OCI-M1 (cell line): ENCODE measurements at regions not wholly inside any gene's neighbourhood (a gene's known extent, or its start where the extent isn't known, plus 50 kb on each side); places are given as distances from the start of the nearest gene placed in this dataset.

ENCODE experiments used
- DNase-seq: peaks from one replicate; lab custom pipeline; 2025; lab: John Stamatoyannopoulos, UW

- DNase-seq = peak; percentile 71
Measured at GRCh38 chr15:94177112-94177511, 54.2 kb upstream of the MCTP2 start.

- no peak for DNase-seq
Measured at GRCh38 chr15:94175420-94175819, 55.9 kb upstream of the MCTP2 start.

- DNase-seq = peak; percentile 89
Measured at GRCh38 chr15:94174399-94174802, 57.0 kb upstream of the MCTP2 start.

- peak; percentile 59 for DNase-seq
Measured at GRCh38 chr15:94168250-94168649, 63.1 kb upstream of the MCTP2 start.

GRCh38 chr15:94164971-94165370 lies 66.4 kb upstream of the MCTP2 start:
- DNase-seq = no peak

GRCh38 chr15:94164202-94164807 lies 67.1 kb upstream of the MCTP2 start:
- DNase-seq = peak; percentile 87

- no peak for DNase-seq
Measured at GRCh38 chr15:94162939-94163338, 68.4 kb upstream of the MCTP2 start.

GRCh38 chr15:94154255-94154654 lies 77.1 kb upstream of the MCTP2 start:
- DNase-seq = no peak

- no peak for DNase-seq
Measured at GRCh38 chr15:94145046-94145445, 86.3 kb upstream of the MCTP2 start.

GRCh38 chr15:94141802-94142201 lies 89.6 kb upstream of the MCTP2 start:
- no peak for DNase-seq

GRCh38 chr15:94135486-94136147 lies 95.7 kb upstream of the MCTP2 start:
- DNase-seq = peak; percentile 14

- peak; percentile 5 for DNase-seq
Measured at GRCh38 chr15:94131875-94132274, 99.5 kb upstream of the MCTP2 start.

- peak; percentile 9 for DNase-seq
Measured at GRCh38 chr15:94130504-94130903, 100.9 kb upstream of the MCTP2 start.

- DNase-seq = no peak
Measured at GRCh38 chr15:94127006-94127405, 104.4 kb upstream of the MCTP2 start.

- DNase-seq = no peak
Measured at GRCh38 chr15:94125698-94126097, 105.7 kb upstream of the MCTP2 start.

GRCh38 chr15:94125156-94125555 lies 106.2 kb upstream of the MCTP2 start:
- DNase-seq = no peak

GRCh38 chr15:94122516-94122915 lies 108.8 kb upstream of the MCTP2 start:
- no peak for DNase-seq

GRCh38 chr15:94119923-94120775 lies 111.2 kb upstream of the MCTP2 start:
- DNase-seq = peak; percentile 88

- no peak for DNase-seq
Measured at GRCh38 chr15:94119298-94119811, 112.0 kb upstream of the MCTP2 start.

- DNase-seq = no peak
Measured at GRCh38 chr15:94110476-94111130, 120.8 kb upstream of the MCTP2 start.

GRCh38 chr15:94107652-94108051 lies 123.7 kb upstream of the MCTP2 start:
- no peak for DNase-seq

- DNase-seq = no peak
Measured at GRCh38 chr15:94105760-94106159, 125.6 kb upstream of the MCTP2 start.
